ENCODE measurements at regions not wholly inside any gene's neighbourhood (a gene's known extent, or its start where the extent isn't known, plus 50 kb on each side); places are given as distances from the start of the nearest gene placed in this dataset.

GRCh38 chr5:5677738-5678137 is 255.3 kb downstream of the ICE1 start:
- no peak overlapping the region for H3K27ac Mint-ChIP-seq
- Histone ChIP-seq H3K18ac (ENCODE audit: insufficient read length, low read depth, low read length) (no peak overlapping the region), H3K14ac (ENCODE audit: insufficient read depth, low read length) (no peak overlapping the region), H2BK120ac (ENCODE audit: low read depth, low read length, poor library complexity, severe bottlenecking) (no peak overlapping the region), H3K9ac (ENCODE audit: extremely low read depth, insufficient read length, low read length) (no peak overlapping the region), H4K8ac (replicated peaks; ENCODE audit: insufficient read length, low read depth, low read length) (no peak overlapping the region), H2BK12ac (ENCODE audit: insufficient read length, low read depth, low read length) (no peak overlapping the region), H3K79me2 (ENCODE audit: insufficient read depth, low read length) (no peaks in the 10 kb centered on the region), H4K91ac (ENCODE audit: insufficient read length, low read depth, low read length) (no peak overlapping the region), H4K5ac (ENCODE audit: insufficient read length, low read depth, low read length) (no peak overlapping the region), H3K27ac (ENCODE audit: insufficient read length, low read depth, low read length) (no peak overlapping the region), H2AK5ac (ENCODE audit: insufficient read length, low read length) (no peak overlapping the region), H2BK15ac (ENCODE audit: low read depth, low read length) (no peak overlapping the region), H3K4me1 (ENCODE audit: insufficient read depth, low read length) (0 out of 2 replicates have a peak, but pooled peaks cover 3% of the 10 kb centered on the region), H3K56ac (ENCODE audit: insufficient read length, low read depth, low read length) (no peak overlapping the region), H3K4me2 (ENCODE audit: insufficient read depth, insufficient read length, low read length) (no peak overlapping the region), H3K9me3 (ENCODE audit: control insufficient read depth, low read depth, low read length) (no peaks in the 10 kb centered on the region), H2BK20ac (ENCODE audit: low read depth, low read length, poor library complexity, severe bottlenecking) (no peak overlapping the region), H2AFZ (ENCODE audit: low read length) (no peak overlapping the region), H2BK5ac (ENCODE audit: insufficient read length, low read length) (no peak overlapping the region), H3K79me1 (ENCODE audit: insufficient read depth, low read depth, low read length, poor library complexity, severe bottlenecking) (no peaks in the 10 kb centered on the region), H3K23me2 (ENCODE audit: insufficient read length, low read depth, low read length, poor library complexity, severe bottlenecking) (no peaks in the 10 kb centered on the region), H3K27me3 (ENCODE audit: insufficient read depth, low read length) (no peaks in the 10 kb centered on the region), H3K4ac (ENCODE audit: low read depth, low read length) (no peak overlapping the region), H3T11ph (ENCODE audit: low read length) (no peak overlapping the region), H4K20me1 (ENCODE audit: control insufficient read depth, insufficient read depth, insufficient read length) (no peaks in the 10 kb centered on the region), H3K23ac (ENCODE audit: insufficient read length, low read depth, low read length) (no peak overlapping the region)
- no peak overlapping the region for H3K4me3 Mint-ChIP-seq
- TF ChIP-seq CTCF (conservative IDR thresholded peaks at IDR 0.05): no peak
- peaks cover 3 to 4% of the 10 kb centered on the region in 2 experiments; a peak in 2 of 5 replicates for H3K9me3 Mint-ChIP-seq
- WGBS (ENCODE audit: extremely low coverage, insufficient read length, low lambda C conversion rate): no CpG with 5 or more reads among the region's 2 CpGs
- H3K4me1 Mint-ChIP-seq: peaks cover under 1 to 5% of the 10 kb centered on the region in 2 experiments; a peak in 1 of 4 replicates
- DNase-seq: no peak
- peaks cover 0 to 7% (median 2%) of the 10 kb centered on the region in 3 experiments; a peak in 4 of 7 replicates for H3K36me3 Mint-ChIP-seq (ENCODE audit: insufficient read depth in 1 of 3, low read depth in 3 of 3)
- no peaks in the 10 kb centered on the region; the same call in 1 of the 2 replicates for H3K27me3 Mint-ChIP-seq (ENCODE audit: low read depth)
